ENCODE measurements at regions not wholly inside any gene's neighbourhood (a gene's known extent, or its start where the extent isn't known, plus 50 kb on each side); places are given as distances from the start of the nearest gene placed in this dataset.
A peak's percentile ranks its signal among the peaks of the same experiment; 100 is the strongest.

- no peak overlapping the region for H3K4me3 ChIP-seq (ENCODE audit: low read length)
- no peak for DNase-seq
- no peaks in the 10 kb centered on the region for H3K27me3 ChIP-seq (ENCODE audit: control insufficient read depth, insufficient read depth, low read length)
- no peak overlapping the region for H3K27ac ChIP-seq (ENCODE audit: low read length)
- no peaks in the 10 kb centered on the region for H3K9me3 ChIP-seq (replicated peaks; ENCODE audit: control insufficient read depth, low read depth, low read length)
- no CpG with 5 or more reads among the region's 1 CpG for WGBS (ENCODE audit: insufficient coverage)
- H3K4me1 ChIP-seq (ENCODE audit: control insufficient read depth, insufficient read depth, low read length) = no peaks in the 10 kb centered on the region
- no peaks in the 10 kb centered on the region for H3K36me3 ChIP-seq (ENCODE audit: control insufficient read depth, insufficient read depth, low read length)
Observed at GRCh38 chr3:30504939-30505338, 101.5 kb upstream of the TGFBR2 start.

GRCh38 chr3:30505866-30506520 is 100.4 kb upstream of the TGFBR2 start:
- H3K36me3 ChIP-seq (ENCODE audit: control insufficient read depth, insufficient read depth, low read length) = no peaks in the 10 kb centered on the region
- H3K4me1 ChIP-seq (ENCODE audit: control insufficient read depth, insufficient read depth, low read length) = no peaks in the 10 kb centered on the region
- WGBS (ENCODE audit: insufficient coverage) = no CpG with 5 or more reads among the region's 6 CpGs
- no peak for DNase-seq
- no peak overlapping the region for H3K27ac ChIP-seq (ENCODE audit: low read length)
- no peaks in the 10 kb centered on the region for H3K9me3 ChIP-seq (replicated peaks; ENCODE audit: control insufficient read depth, low read depth, low read length)
- no peak overlapping the region for H3K4me3 ChIP-seq (ENCODE audit: low read length)
- H3K27me3 ChIP-seq (ENCODE audit: control insufficient read depth, insufficient read depth, low read length) = no peaks in the 10 kb centered on the region

DNA sequence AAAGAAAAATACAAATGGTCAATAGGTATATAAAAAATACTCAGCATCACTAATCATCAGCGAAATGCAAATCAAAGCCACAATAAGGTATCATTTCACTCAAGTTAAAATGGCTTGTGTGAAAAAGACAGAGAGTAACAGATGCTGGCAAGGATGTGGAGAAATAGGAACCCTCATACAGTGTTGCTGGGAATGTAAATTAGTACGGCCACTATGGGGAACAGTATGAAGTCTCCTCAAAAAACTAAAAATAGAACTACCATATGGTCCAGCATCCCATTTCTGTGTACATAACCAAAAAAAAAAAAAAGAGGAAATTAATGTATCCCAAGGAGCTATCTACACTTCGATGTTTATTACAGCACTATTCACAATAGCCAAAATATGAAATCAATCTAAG is 98.1 kb upstream of the TGFBR2 start:
- peak; percentile 62 for DNase-seq
- no peaks in the 10 kb centered on the region for H3K36me3 ChIP-seq (ENCODE audit: control insufficient read depth, insufficient read depth, low read length)
- H3K9me3 ChIP-seq (replicated peaks; ENCODE audit: control insufficient read depth, low read depth, low read length) = no peaks in the 10 kb centered on the region
- H3K4me3 ChIP-seq (ENCODE audit: low read length) = no peak overlapping the region
- no CpG with 5 or more reads among the region's 3 CpGs for WGBS (ENCODE audit: insufficient coverage)
- no peaks in the 10 kb centered on the region for H3K4me1 ChIP-seq (ENCODE audit: control insufficient read depth, insufficient read depth, low read length)
- H3K27ac ChIP-seq (ENCODE audit: low read length) = no peak overlapping the region
- no peaks in the 10 kb centered on the region for H3K27me3 ChIP-seq (ENCODE audit: control insufficient read depth, insufficient read depth, low read length)

- H3K27ac ChIP-seq (ENCODE audit: low read length) = no peak overlapping the region
- no peak for DNase-seq
- no CpG with 5 or more reads among the region's 3 CpGs for whole genome bisulfite sequencing (ENCODE audit: insufficient coverage)
Observed at GRCh38 chr3:30510596-30510995, 95.8 kb upstream of the TGFBR2 start.

DNA sequence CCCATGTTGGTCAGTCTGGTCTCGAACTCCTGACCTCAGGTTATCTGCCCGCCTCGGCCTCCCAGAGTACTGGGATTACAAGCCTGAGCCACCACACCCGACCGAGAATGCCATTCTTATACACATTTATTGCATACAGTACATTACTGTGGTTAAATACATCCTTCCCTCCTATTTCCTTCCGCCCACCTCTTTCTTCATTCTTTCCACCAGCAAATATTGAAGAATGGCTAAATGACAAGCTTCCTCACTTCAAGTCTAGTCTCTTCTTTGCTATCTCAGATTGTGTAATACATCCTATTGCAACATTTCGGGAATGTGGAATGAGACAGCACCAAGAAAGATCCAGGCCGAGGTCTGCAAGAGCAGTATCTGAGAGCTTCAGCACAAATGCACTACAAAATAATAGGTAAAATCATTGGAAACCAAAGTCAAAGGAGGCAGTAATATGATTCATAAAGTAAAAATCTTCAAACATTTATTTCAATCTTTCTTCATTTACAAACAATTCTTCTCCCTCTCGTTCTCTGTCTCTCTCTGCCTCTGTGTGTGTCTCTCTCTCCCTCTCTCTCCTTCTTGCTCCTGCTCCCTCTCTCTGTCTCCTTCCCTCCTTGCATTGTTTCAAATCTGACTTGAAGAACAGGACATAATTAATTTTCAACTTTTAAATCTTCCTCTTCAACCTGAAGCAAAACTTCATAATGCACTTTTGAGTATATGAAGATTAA is 94.7 kb upstream of the TGFBR2 start:
- no peaks in the 10 kb centered on the region for H3K9me3 ChIP-seq (replicated peaks; ENCODE audit: control insufficient read depth, low read depth, low read length)
- no peaks in the 10 kb centered on the region for H3K27me3 ChIP-seq (ENCODE audit: control insufficient read depth, insufficient read depth, low read length)
- H3K4me1 ChIP-seq (ENCODE audit: control insufficient read depth, insufficient read depth, low read length) = no peaks in the 10 kb centered on the region
- peak; percentile 63 for DNase-seq
- H3K4me3 ChIP-seq (ENCODE audit: low read length) = no peak overlapping the region
- WGBS (ENCODE audit: insufficient coverage) = 50% methylated on average over 6 of the region's 9 CpGs
- no peaks in the 10 kb centered on the region for H3K36me3 ChIP-seq (ENCODE audit: control insufficient read depth, insufficient read depth, low read length)
- H3K27ac ChIP-seq (ENCODE audit: low read length) = no peak overlapping the region

More at GRCh38 chr3:30510596-30510995, 95.8 kb upstream of the TGFBR2 start:
- Histone ChIP-seq H3K4me1 (ENCODE audit: control insufficient read depth, insufficient read depth, low read length) (no peaks in the 10 kb centered on the region), H3K27me3 (ENCODE audit: control insufficient read depth, insufficient read depth, low read length) (no peaks in the 10 kb centered on the region), H3K9me3 (replicated peaks; ENCODE audit: control insufficient read depth, low read depth, low read length) (no peaks in the 10 kb centered on the region), H3K4me3 (ENCODE audit: low read length) (no peak overlapping the region), H3K36me3 (ENCODE audit: control insufficient read depth, insufficient read depth, low read length) (no peaks in the 10 kb centered on the region)

DNA sequence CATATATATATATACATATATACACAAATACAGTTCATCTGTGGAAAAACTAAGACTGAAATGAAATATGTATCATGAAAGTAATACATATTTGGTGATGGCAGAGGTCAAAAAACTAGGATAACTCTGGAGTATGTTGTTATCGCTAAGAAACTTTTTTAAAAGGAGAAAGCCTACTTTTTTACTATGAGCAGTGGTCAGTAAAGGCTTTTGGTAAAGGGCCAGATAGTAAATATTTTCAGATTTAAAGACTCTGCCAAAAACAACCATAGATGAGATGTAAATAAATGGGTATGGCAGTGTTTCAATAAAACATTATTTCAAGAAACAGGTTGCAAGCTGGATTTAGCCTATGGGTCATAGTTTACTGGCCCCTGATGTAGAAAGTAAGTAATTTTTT is 93.8 kb upstream of the TGFBR2 start:
- no peaks in the 10 kb centered on the region for H3K27me3 ChIP-seq (ENCODE audit: control insufficient read depth, insufficient read depth, low read length)
- no peak for DNase-seq
- no peak overlapping the region for H3K4me3 ChIP-seq (ENCODE audit: low read length)
- H3K27ac ChIP-seq (ENCODE audit: low read length) = no peak overlapping the region
- WGBS (ENCODE audit: insufficient coverage) = no CpG with 5 or more reads among the region's 1 CpG
- no peaks in the 10 kb centered on the region for H3K9me3 ChIP-seq (replicated peaks; ENCODE audit: control insufficient read depth, low read depth, low read length)
- no peaks in the 10 kb centered on the region for H3K36me3 ChIP-seq (ENCODE audit: control insufficient read depth, insufficient read depth, low read length)
- no peaks in the 10 kb centered on the region for H3K4me1 ChIP-seq (ENCODE audit: control insufficient read depth, insufficient read depth, low read length)

- 77% methylated on average over 3 of the region's 4 CpGs for WGBS (ENCODE audit: insufficient coverage)
- Histone ChIP-seq H3K4me1 (ENCODE audit: control insufficient read depth, insufficient read depth, low read length) (peaks cover 5% of the 10 kb centered on the region), H3K27me3 (ENCODE audit: control insufficient read depth, insufficient read depth, low read length) (no peaks in the 10 kb centered on the region), H3K9me3 (replicated peaks; ENCODE audit: control insufficient read depth, low read depth, low read length) (no peaks in the 10 kb centered on the region), H3K4me3 (ENCODE audit: low read length) (no peak overlapping the region), H3K36me3 (ENCODE audit: control insufficient read depth, insufficient read depth, low read length) (no peaks in the 10 kb centered on the region), H3K27ac (ENCODE audit: low read length) (no peak overlapping the region)
- no peak for DNase-seq
Observed at GRCh38 chr3:30513374-30514152, 92.8 kb upstream of the TGFBR2 start.

DNA sequence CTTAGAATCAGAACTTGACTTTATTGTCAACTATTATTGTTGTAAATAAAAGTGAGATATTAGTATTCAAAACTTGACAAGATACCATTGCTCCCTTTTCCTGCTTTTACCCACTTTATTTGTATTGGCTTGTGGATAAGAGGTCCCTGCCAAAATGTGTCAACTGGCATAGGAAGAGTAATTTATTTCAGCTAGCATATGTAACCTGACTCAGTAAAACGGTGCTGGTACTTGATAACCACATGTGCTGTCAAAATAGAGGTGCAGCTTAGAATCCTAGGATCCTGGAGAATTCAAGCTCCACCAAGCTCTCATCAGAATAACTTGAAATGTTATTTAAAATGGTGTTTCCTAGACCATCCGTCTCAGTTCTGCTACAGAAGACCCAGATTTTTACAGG is 90.2 kb upstream of the TGFBR2 start:
- Histone ChIP-seq H3K27ac (ENCODE audit: low read length) (no peak overlapping the region), H3K9me3 (replicated peaks; ENCODE audit: control insufficient read depth, low read depth, low read length) (no peaks in the 10 kb centered on the region), H3K27me3 (ENCODE audit: control insufficient read depth, insufficient read depth, low read length) (no peaks in the 10 kb centered on the region), H3K36me3 (ENCODE audit: control insufficient read depth, insufficient read depth, low read length) (no peaks in the 10 kb centered on the region), H3K4me1 (ENCODE audit: control insufficient read depth, insufficient read depth, low read length) (peaks cover 5% of the 10 kb centered on the region), H3K4me3 (ENCODE audit: low read length) (no peak overlapping the region)
- no peak for DNase-seq
- WGBS (ENCODE audit: insufficient coverage) = no CpG with 5 or more reads among the region's 2 CpGs

GRCh38 chr3:30518181-30518864 is 88.1 kb upstream of the TGFBR2 start:
- Histone ChIP-seq H3K4me3 (ENCODE audit: low read length) (no peak overlapping the region), H3K36me3 (ENCODE audit: control insufficient read depth, insufficient read depth, low read length) (no peaks in the 10 kb centered on the region), H3K27me3 (ENCODE audit: control insufficient read depth, insufficient read depth, low read length) (no peaks in the 10 kb centered on the region), H3K9me3 (replicated peaks; ENCODE audit: control insufficient read depth, low read depth, low read length) (no peaks in the 10 kb centered on the region), H3K27ac (ENCODE audit: low read length) (peak overlapping the region; percentile 77), H3K4me1 (ENCODE audit: control insufficient read depth, insufficient read depth, low read length) (peaks cover 5% of the 10 kb centered on the region)
- peak; percentile 97 for DNase-seq
- 19% methylated on average over 2 of the region's 4 CpGs for WGBS (ENCODE audit: insufficient coverage)

- Histone ChIP-seq H3K36me3 (ENCODE audit: control insufficient read depth, insufficient read depth, low read length) (no peaks in the 10 kb centered on the region), H3K27ac (ENCODE audit: low read length) (peak overlapping the region; percentile 77), H3K27me3 (ENCODE audit: control insufficient read depth, insufficient read depth, low read length) (no peaks in the 10 kb centered on the region), H3K9me3 (replicated peaks; ENCODE audit: control insufficient read depth, low read depth, low read length) (no peaks in the 10 kb centered on the region), H3K4me3 (ENCODE audit: low read length) (no peak overlapping the region), H3K4me1 (ENCODE audit: control insufficient read depth, insufficient read depth, low read length) (peaks cover 5% of the 10 kb centered on the region)
- no peak for DNase-seq
Observed at GRCh38 chr3:30518872-30519271, 87.5 kb upstream of the TGFBR2 start.
